ENCODE measurements at regions not wholly inside any gene's neighbourhood (a gene's known extent, or its start where the extent isn't known, plus 50 kb on each side); places are given as distances from the start of the nearest gene placed in this dataset.

DNA sequence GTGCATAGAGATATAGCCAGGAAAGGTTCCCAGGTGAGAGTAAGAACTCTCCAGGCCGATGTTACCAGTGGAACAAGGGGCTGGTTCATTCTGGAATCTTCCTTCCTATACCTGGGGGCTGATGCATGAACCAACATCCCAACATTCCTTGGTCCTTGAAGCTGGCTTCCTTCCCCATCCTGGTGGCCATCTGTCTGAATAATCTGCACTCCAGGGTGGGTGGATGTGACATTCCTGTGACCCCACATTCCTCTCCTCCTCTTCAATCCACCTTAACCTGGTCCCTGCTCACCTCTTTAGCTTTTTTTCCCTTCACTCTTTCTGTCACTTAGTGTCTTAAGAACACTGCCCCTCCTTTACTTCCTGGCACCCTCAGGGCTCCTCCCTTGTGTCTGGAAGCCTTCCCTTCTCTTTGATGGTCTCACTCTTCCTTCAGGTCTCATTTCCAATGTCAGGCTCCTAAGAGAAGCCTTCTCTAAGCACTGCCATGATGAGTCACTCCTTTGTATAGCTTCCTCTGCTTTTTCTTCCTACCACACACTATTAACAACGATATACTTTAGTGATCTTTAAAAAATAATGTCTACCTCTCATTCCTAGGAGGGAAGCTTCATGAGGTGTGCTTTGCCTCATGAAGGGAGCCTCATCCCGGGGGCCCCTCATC is 80.3 kb downstream of the BOD1 start:
- TF ChIP-seq EZH2 (IDR thresholded peaks at IDR 0.05; ENCODE audit: borderline replicate concordance, low read length): no peak
- TF ChIP-seq, protein P1, sequence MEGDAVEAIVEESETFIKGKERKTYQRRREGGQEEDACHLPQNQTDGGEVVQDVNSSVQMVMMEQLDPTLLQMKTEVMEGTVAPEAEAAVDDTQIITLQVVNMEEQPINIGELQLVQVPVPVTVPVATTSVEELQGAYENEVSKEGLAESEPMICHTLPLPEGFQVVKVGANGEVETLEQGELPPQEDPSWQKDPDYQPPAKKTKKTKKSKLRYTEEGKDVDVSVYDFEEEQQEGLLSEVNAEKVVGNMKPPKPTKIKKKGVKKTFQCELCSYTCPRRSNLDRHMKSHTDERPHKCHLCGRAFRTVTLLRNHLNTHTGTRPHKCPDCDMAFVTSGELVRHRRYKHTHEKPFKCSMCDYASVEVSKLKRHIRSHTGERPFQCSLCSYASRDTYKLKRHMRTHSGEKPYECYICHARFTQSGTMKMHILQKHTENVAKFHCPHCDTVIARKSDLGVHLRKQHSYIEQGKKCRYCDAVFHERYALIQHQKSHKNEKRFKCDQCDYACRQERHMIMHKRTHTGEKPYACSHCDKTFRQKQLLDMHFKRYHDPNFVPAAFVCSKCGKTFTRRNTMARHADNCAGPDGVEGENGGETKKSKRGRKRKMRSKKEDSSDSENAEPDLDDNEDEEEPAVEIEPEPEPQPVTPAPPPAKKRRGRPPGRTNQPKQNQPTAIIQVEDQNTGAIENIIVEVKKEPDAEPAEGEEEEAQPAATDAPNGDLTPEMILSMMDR (IDR thresholded peaks at IDR 0.05; ENCODE audit: low read length): no peak

Data from OCI-LY1 (cell line).